HG03095 (cell line): ENCODE measurements at regions not wholly inside any gene's neighbourhood (a gene's known extent, or its start where the extent isn't known, plus 50 kb on each side); places are given as distances from the start of the nearest gene placed in this dataset.

Source experiments
- ATAC-seq: cut with Tn5 transposase; IDR thresholded peaks from one replicate; pipeline ENCODE4 v1.9.1; 2021; ENCODE audit warnings: moderate library complexity; ENCODE audit not compliant: unreplicated experiment

GRCh38 chr10:58968389-58968755, 208.1 kb upstream of the PHYHIPL start:
- no peak for ATAC-seq

- no peak for ATAC-seq
Observed at GRCh38 chr10:58969576-58969975, 206.9 kb upstream of the PHYHIPL start.

- ATAC-seq, result no peak
Observed at GRCh38 chr10:58970160-58970915, 206.1 kb upstream of the PHYHIPL start.

GRCh38 chr10:58971211-58971610, 205.2 kb upstream of the PHYHIPL start:
- no peak for ATAC-seq

DNA sequence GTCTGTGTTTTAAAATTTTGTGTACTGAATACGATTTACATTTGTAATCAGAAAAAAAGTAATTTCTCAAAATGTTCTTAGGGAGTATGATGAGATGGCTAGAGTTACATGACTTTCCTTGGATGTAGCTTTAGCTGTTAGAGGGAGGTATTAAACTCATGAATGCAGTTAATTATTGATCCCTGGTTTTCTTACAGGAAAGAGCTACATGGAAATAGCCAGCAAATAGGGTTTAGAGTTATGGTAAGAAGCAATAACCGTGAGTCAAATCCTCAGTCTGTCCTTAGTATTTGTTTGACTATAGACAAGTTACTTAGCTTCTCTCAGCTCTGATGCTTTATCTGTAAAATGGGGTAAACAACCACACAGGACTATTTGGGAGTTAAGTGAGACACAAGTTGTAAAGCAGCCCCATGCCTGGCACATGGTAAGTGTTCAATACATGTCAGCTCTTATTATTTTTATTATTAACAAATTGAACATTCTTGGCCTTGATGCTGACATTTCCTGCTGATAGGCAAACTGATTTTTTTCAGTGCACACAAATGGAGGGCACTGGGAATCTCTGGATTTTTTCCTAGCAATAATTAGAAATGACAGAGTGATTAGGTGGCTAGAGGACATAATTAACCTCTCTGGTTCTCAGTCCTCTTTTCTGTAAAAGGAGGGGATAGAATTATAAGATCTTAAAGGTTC, 204.5 kb upstream of the PHYHIPL start:
- no peak for ATAC-seq

GRCh38 chr10:58972576-58973234, 203.7 kb upstream of the PHYHIPL start:
- ATAC-seq, result no peak

GRCh38 chr10:58973235-58973595, 203.2 kb upstream of the PHYHIPL start:
- no peak for ATAC-seq

DNA sequence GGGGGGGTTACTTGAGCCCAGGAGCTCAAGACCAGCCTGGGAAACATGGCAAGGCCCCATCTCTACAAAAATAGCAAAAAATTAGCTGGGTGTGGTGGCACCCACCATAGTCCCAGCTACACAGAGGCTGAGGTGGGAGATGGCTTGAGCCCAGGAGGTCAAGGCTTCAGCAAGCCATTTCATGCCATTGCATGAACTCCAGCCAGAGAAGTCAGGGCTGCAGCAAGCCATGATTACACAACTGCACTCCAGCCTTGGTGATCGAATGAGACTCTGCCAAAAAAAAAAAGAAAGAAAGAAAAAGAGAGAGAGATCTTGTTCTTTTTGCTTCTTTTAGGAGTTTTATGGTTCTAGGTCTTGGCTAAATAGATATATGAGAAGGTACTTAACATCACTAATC, 200.2 kb upstream of the PHYHIPL start:
- ATAC-seq, result no peak

DNA sequence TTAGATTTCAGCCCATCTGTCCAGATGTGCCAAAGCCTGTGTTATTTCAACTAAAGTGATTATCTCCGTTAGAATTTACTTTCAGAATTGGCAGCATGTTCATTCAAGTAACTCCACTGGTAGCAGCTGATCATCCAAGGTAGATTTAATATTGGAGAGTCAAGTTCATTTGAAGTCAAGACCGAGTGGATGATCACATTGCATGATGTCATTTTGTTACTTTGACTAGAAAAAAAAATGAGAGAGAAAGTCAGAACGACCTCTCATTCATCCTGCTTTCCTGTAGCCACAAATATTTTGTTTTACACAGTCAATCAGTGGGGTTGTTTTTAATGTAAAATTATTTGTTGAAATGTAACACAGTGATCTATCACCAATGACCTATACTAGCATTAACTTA, 196.7 kb upstream of the PHYHIPL start:
- no peak for ATAC-seq

DNA sequence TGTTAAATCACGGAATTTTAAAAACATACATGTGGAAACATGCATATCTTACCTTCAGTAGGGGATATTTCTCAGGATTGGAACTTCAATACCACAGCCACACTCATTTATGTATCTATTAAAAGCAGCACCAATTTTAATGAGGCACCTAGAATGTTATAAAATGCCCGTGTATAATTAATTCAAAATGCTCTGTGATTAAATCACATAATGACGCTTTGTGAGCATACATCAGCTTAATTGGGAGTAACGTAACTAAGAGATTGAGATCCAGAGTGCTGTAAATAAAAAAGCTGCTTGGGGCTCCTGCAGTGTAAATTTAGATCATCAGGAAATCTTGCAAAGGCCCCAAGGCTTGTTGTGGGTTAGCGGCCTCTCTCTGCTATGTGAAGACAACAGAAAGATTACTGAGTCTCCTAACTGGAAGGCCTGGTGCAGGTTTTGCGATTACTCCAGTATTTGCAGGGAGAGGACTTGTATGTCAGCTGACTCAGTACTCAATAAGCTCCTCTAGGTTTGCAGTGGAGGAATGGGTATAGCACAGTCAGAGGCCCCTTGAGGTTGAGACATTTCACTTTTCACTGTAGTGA, 195.5 kb upstream of the PHYHIPL start:
- no peak for ATAC-seq

GRCh38 chr10:58981846-58982245, 194.6 kb upstream of the PHYHIPL start:
- ATAC-seq, result no peak

GRCh38 chr10:58982470-58983239, 193.8 kb upstream of the PHYHIPL start:
- no peak for ATAC-seq

DNA sequence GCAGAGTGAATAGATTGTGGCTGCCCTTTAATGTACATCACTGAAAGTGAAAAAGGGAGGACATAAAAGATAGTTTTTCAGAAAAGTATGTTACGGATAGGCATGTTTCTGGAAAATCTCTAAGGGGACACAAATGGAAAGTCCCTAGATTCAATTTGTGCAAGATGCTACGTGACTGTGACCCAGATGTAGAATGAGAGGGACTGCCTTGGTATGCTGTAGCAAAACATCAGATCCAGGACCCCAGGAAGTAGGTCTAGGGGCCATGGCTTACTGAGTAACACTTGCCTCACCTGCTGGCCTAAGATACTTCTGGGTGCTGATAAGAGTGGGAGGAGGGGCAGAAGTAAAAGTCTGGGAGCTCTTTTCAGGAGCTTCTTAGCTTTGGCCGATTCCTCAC, 191.2 kb upstream of the PHYHIPL start:
- ATAC-seq, result no peak

GRCh38 chr10:58989486-58990039, 186.9 kb upstream of the PHYHIPL start:
- no peak for ATAC-seq

GRCh38 chr10:58990693-58991092, 185.8 kb upstream of the PHYHIPL start:
- ATAC-seq, result no peak

- no peak for ATAC-seq
Observed at GRCh38 chr10:58991856-58992255, 184.6 kb upstream of the PHYHIPL start.

DNA sequence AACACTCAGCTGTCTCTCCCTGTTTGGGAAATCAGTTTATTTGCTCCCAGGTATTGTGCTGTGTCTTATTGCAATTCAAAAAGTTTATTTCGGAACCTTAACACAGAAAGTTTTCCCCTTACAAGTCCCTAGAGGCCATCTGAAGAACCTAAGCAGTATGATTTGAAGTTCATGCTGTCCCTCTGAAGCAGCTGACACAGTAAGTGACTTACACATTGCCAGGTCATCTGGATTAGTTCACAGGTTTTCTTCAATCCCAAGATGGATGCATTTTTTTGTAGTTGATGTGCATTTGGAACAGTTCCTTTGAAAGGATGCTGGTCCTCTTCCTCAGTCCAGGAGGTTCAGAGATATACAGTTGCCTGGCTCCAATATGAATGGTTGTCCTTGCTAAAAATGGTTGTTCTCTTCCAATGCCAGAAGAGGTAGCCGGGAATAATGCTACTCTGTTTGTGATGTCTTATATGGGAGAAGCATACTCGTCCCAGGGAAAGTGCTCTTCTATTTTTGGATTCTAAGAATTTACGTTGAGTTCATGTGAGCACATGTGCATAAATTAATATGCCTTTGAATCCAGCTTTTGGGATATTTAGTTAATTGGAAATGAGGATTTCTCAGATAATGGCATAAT, 183.5 kb upstream of the PHYHIPL start:
- ATAC-seq, result no peak

DNA sequence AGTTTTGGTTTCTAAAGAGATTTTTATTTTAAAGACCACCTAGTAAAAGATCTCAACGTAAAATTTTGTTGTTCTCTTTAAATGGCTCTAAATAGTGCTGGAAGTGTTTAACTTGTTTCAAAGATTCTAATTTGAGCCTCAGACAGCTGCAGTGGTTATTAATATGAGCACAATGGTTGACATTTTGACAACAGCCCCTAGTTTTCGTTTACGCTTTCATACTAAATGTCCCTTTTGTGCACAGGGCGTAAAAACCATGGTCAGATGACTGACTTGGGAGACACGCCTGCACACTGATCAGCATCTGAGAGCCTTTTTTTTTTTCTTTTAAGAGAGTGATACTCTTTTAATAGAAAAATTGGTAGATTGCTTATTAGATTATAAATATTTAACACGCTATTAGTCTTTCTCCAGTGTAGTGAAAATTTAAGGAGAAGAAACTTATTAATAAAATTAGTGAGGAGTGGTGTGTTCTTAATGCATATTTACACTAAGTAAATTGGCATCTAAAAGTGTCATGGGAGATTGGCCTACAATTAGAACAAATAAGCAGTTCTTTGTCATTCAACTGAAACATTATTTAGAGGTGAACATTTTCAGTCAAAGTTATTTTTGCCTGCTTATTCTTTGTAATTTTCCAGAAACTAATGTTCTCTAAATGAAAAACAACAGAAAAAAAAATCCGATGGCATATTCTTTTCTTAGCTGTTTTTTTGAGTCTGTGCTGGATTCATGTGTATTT, 182.8 kb upstream of the PHYHIPL start:
- ATAC-seq, result peak; percentile 83

DNA sequence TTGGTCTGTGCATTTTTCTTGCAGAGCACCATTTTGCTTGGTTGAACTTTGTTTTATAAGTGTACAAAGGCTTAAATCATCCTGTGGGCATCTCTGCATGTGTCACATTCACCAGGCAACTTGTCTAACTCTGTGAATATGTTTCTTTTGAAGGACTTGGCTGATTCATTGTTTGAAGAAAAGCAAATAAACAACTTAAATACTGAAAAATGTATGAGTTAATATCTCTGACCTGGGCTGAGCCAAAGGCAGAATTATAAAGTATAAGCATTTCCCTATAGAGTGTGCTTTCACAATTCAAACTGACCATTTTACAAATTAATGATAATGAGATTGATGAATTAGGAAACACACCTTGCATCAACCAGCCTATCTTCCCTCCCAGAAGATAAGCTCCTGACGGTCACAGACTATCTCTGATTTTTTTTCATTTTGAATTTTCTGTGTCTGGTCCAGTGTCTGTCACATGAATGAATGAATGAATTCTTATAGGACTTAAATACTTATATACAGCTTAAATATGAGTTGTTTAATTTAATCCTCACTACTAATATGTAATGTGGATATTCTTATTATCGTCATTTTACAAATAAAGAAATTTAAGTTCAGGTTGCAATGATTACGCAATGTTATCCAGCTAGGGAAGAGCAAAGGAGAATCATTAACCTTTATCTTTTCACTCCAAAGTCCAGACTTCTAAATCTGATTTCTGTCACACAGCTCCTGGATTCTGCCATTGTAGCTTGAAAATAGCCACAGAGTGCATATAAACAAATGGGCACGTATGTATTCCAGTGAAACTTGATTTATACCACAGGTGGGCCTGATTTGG, 182.0 kb upstream of the PHYHIPL start:
- ATAC-seq, result no peak
